HG03469 (cell line): ENCODE measurements at regions not wholly inside any gene's neighbourhood (a gene's known extent, or its start where the extent isn't known, plus 50 kb on each side); places are given as distances from the start of the nearest gene placed in this dataset.

Experiments
- ATAC-seq: cut with Tn5 transposase; IDR thresholded peaks from one replicate; pipeline ENCODE4 v1.9.1; 2021; ENCODE audit warnings: mild to moderate bottlenecking, moderate library complexity, moderate number of reproducible peaks; ENCODE audit not compliant: unreplicated experiment

- ATAC-seq: no peak
These were observed 682.5 kb upstream of the CCDC179 start for GRCh38 chr11:23542816-23543215.

GRCh38 chr11:23543651-23544222 is 683.5 kb upstream of the CCDC179 start:
- ATAC-seq: no peak

GRCh38 chr11:23551706-23552105 is 691.4 kb upstream of the CCDC179 start:
- ATAC-seq: no peak

GRCh38 chr11:23554002-23554401 is 693.7 kb upstream of the CCDC179 start:
- no peak for ATAC-seq

- ATAC-seq: no peak
These were observed 694.8 kb upstream of the CCDC179 start for GRCh38 chr11:23555085-23555484.

GRCh38 chr11:23556163-23556750 is 696.0 kb upstream of the CCDC179 start:
- no peak for ATAC-seq

GRCh38 chr11:23563591-23563990 is 703.3 kb upstream of the CCDC179 start:
- no peak for ATAC-seq

- no peak for ATAC-seq
These were observed 704.1 kb upstream of the CCDC179 start for GRCh38 chr11:23564370-23564769.

- ATAC-seq: no peak
These were observed 708.9 kb upstream of the CCDC179 start for GRCh38 chr11:23569134-23569533.

- no peak for ATAC-seq
These were observed 709.3 kb upstream of the CCDC179 start for GRCh38 chr11:23569547-23569946.

- ATAC-seq: no peak
These were observed 710.6 kb upstream of the CCDC179 start for GRCh38 chr11:23570828-23571227.

GRCh38 chr11:23573429-23573828 is 713.2 kb upstream of the CCDC179 start:
- ATAC-seq: no peak

- ATAC-seq: no peak
These were observed 713.9 kb upstream of the CCDC179 start for GRCh38 chr11:23574149-23574548.

- ATAC-seq: no peak
These were observed 717.0 kb upstream of the CCDC179 start for GRCh38 chr11:23577296-23577695.

GRCh38 chr11:23585416-23586104 is 725.3 kb upstream of the CCDC179 start:
- no peak for ATAC-seq

- no peak for ATAC-seq
These were observed 725.9 kb upstream of the CCDC179 start for GRCh38 chr11:23586173-23586572.

GRCh38 chr11:23590596-23591308 is 730.5 kb upstream of the CCDC179 start:
- no peak for ATAC-seq

- no peak for ATAC-seq
These were observed 734.5 kb upstream of the CCDC179 start for GRCh38 chr11:23594755-23595154.

GRCh38 chr11:23604966-23605365 is 744.7 kb upstream of the CCDC179 start:
- ATAC-seq: no peak

GRCh38 chr11:23606191-23606590 is 745.9 kb upstream of the CCDC179 start:
- no peak for ATAC-seq

GRCh38 chr11:23611726-23612125 is 751.5 kb upstream of the CCDC179 start:
- no peak for ATAC-seq

GRCh38 chr11:23620617-23621016 is 760.3 kb upstream of the CCDC179 start:
- no peak for ATAC-seq
